Glutamatergic neuron (in vitro differentiated cells): ENCODE measurements at regions not wholly inside any gene's neighbourhood (a gene's known extent, or its start where the extent isn't known, plus 50 kb on each side); places are given as distances from the start of the nearest gene placed in this dataset.
A peak's percentile ranks its signal among the peaks of the same experiment; 100 is the strongest.

Source experiments
- DNase-seq: peaks from one replicate; pipeline ENCODE4 v3.0.0; 2022
- H3K27ac Mint-ChIP-seq: one replicate; pipeline ENCODE4 v1.8.0; 2020; ENCODE audit warnings: mild to moderate bottlenecking, mixed read lengths, inconsistent platforms; ENCODE audit not compliant: unreplicated experiment
- H3K27me3 Mint-ChIP-seq: one replicate; pipeline ENCODE4 v1.8.0; 2020; ENCODE audit warnings: mild to moderate bottlenecking, moderate library complexity, mixed read lengths, inconsistent platforms; ENCODE audit not compliant: unreplicated experiment
- H3K36me3 Mint-ChIP-seq: one replicate; pipeline ENCODE4 v1.8.0; 2020; ENCODE audit warnings: mild to moderate bottlenecking, mixed read lengths, inconsistent platforms; ENCODE audit not compliant: unreplicated experiment
- H3K4me1 Mint-ChIP-seq: one replicate; pipeline ENCODE4 v1.8.0; 2020; ENCODE audit warnings: mild to moderate bottlenecking, low read depth, mixed read lengths, inconsistent platforms; ENCODE audit not compliant: unreplicated experiment
- H3K4me3 Mint-ChIP-seq: one replicate; pipeline ENCODE4 v1.8.0; 2020; ENCODE audit warnings: mild to moderate bottlenecking, mixed read lengths, inconsistent platforms; ENCODE audit not compliant: unreplicated experiment
- H3K9me3 Mint-ChIP-seq: one replicate; pipeline ENCODE4 v1.8.0; 2020; ENCODE audit warnings: mild to moderate bottlenecking, moderate library complexity, mixed read lengths, inconsistent platforms; ENCODE audit not compliant: unreplicated experiment
- CTCF ChIP-seq: fragments of 200-600 bp; sonication (generic); IDR thresholded peaks from one replicate; pipeline ENCODE4 v1.5.0; 2021; ENCODE audit not compliant: partially characterized antibody, unreplicated experiment

DNA sequence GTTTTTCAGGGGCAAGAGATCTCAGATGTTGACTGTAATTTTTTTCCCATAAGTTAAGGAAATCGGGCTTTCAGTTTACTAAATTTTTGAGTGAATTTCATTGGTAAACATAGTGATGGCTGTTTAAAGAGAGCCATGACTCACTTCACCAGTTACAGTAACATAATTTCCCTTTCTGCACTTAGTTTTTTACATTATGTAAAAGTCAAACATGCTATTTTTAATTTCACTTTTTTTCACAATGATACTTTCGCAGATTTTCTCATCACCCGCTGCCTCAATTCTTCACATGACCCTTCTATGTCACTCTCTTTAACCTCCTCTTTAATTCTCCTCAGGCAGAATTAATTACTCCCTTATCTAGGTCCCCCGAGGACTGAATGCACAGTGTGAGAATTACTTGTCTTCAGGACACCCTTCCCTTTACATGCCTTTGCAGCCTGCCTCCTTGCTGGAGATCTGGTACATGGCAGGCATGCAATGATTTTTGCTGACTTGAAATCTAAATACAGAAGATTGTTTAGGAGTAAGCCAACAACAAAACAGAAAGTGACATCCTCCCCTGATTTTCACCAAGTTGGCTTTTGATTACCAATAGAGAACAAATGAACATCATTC, 217.5 kb upstream of the S1PR3 start:
- H3K9me3 Mint-ChIP-seq, result peaks cover 2% of the 10 kb centered on the region
- no peak for TF ChIP-seq CTCF
- DNase-seq, result no peak
- H3K27ac Mint-ChIP-seq, result no peak overlapping the region
- H3K4me3 Mint-ChIP-seq, result no peak overlapping the region
- no peaks in the 10 kb centered on the region for H3K27me3 Mint-ChIP-seq
- no peaks in the 10 kb centered on the region for H3K36me3 Mint-ChIP-seq
- H3K4me1 Mint-ChIP-seq, result peaks cover 7% of the 10 kb centered on the region

DNA sequence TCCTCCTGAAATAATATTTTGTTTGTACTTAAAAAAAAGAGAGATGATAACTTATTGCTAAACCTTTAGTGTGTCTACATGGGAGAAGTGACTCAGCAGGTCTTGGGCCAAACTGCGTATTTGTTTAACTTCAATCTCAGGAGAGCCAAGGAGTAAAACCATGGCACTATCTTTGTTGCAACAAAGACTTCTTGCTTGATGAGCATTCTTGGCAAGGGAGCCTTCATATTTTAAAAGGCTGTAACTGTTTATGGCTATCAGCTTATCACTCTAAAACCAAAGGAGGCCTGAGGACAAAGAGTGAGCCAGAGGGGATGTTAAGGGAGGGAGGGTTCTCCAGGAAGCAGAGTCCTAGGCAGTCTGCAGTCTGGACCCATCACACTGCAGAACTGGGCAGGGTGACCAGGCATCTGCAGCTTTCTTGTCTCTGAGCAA, 216.2 kb upstream of the S1PR3 start:
- peaks cover 2% of the 10 kb centered on the region for H3K9me3 Mint-ChIP-seq
- H3K4me1 Mint-ChIP-seq, result peaks cover 7% of the 10 kb centered on the region
- peak overlapping the region; percentile 36 for H3K27ac Mint-ChIP-seq
- H3K4me3 Mint-ChIP-seq, result no peak overlapping the region
- TF ChIP-seq CTCF, result no peak
- no peaks in the 10 kb centered on the region for H3K27me3 Mint-ChIP-seq
- DNase-seq, result no peak
- no peaks in the 10 kb centered on the region for H3K36me3 Mint-ChIP-seq

DNA sequence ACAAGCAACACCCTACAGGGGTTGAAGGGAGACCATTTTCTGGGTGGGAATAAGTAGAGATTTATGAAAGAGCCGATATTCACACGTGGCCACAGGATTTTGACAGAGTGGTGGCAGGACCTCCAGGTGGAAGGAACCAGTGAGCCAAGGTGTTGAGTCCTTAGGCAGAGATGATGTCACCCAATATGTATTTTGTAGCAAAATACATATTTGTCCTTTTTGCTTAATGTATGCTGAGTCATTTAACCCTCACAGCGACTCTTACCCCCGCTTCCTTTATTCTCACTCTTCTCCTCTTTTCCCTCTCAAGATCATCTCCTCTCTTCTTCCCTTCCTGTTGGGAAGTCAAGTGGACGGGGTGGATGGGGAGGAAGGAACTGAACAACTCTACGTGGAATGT, 215.7 kb upstream of the S1PR3 start:
- no peak overlapping the region for H3K4me3 Mint-ChIP-seq
- no peak for TF ChIP-seq CTCF
- no peaks in the 10 kb centered on the region for H3K27me3 Mint-ChIP-seq
- DNase-seq, result no peak
- no peaks in the 10 kb centered on the region for H3K36me3 Mint-ChIP-seq
- peak overlapping the region; percentile 36 for H3K27ac Mint-ChIP-seq
- H3K9me3 Mint-ChIP-seq, result peaks cover 2% of the 10 kb centered on the region
- peaks cover 7% of the 10 kb centered on the region for H3K4me1 Mint-ChIP-seq

DNA sequence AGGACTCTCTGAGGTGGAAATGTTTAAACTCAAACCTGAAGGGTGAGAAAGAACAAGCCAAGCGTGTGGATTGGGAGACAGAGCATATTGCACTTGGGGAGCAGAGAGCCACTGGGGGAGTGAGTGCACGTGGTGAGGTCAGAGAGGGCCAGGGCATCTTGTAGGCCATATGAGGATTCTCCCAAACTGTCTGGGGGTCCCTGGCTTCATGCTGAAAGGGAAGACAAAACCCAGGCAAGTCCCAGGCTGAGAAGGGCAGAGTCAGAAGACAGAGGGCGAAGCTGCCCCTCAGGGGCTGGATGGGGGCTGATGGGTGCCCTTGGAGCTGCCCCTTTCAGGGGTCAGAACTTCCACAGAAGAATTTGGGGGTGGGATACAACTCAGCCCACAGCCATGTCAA, 215.3 kb upstream of the S1PR3 start:
- Mint-ChIP-seq H3K36me3 (no peaks in the 10 kb centered on the region), H3K9me3 (peaks cover 2% of the 10 kb centered on the region), H3K4me1 (peaks cover 7% of the 10 kb centered on the region), H3K27ac (no peak overlapping the region), H3K27me3 (no peaks in the 10 kb centered on the region), H3K4me3 (no peak overlapping the region)
- TF ChIP-seq CTCF, result no peak
- no peak for DNase-seq

- DNase-seq, result no peak
- Mint-ChIP-seq H3K4me3 (no peak overlapping the region), H3K27ac (no peak overlapping the region), H3K27me3 (no peaks in the 10 kb centered on the region), H3K9me3 (peaks cover 4% of the 10 kb centered on the region), H3K4me1 (peaks cover 11% of the 10 kb centered on the region), H3K36me3 (no peaks in the 10 kb centered on the region)
- no peak for TF ChIP-seq CTCF
These were observed 214.4 kb upstream of the S1PR3 start for GRCh38 chr9:88776717-88777497.
